HEK293 (cell line): ENCODE measurements at regions not wholly inside any gene's neighbourhood (a gene's known extent, or its start where the extent isn't known, plus 50 kb on each side); places are given as distances from the start of the nearest gene placed in this dataset.

Experiments used
- BCL11A ChIP-seq: fragments of 450-650 bp; formaldehyde crosslinking; IDR thresholded peaks from 2 replicates; pipeline ENCODE4 v1.5.1; 2016; ENCODE audit warnings: low read depth, missing biosample characterization, missing genetic modification characterization
- CTCF ChIP-seq: fragments of 450-650 bp; formaldehyde crosslinking; IDR thresholded peaks from 2 replicates; pipeline ENCODE4 v1.5.1; 2016; ENCODE audit warnings: missing biosample characterization, missing genetic modification characterization
- REPIN1 ChIP-seq: fragments of 450-650 bp; formaldehyde crosslinking; IDR thresholded peaks from 2 replicates; pipeline ENCODE4 v1.5.1; 2017; ENCODE audit warnings: missing biosample characterization, missing genetic modification characterization, low read depth
- SCRT1 ChIP-seq: fragments of 450-650 bp; formaldehyde crosslinking; IDR thresholded peaks from 2 replicates; pipeline ENCODE4 v1.5.1; 2016; ENCODE audit warnings: missing biosample characterization, missing genetic modification characterization, borderline replicate concordance
- ZBTB1 ChIP-seq: fragments of 450-650 bp; formaldehyde crosslinking; IDR thresholded peaks from 2 replicates; pipeline ENCODE4 v1.5.1; 2016; ENCODE audit warnings: missing biosample characterization, missing genetic modification characterization
- ZNF146 ChIP-seq: fragments of 450-650 bp; formaldehyde crosslinking; IDR thresholded peaks from 2 replicates; pipeline ENCODE4 v1.5.1; 2016; ENCODE audit warnings: missing biosample characterization, missing genetic modification characterization
- ZNF660 ChIP-seq: fragments of 450-650 bp; IDR thresholded peaks from 2 replicates; pipeline ENCODE4 v1.5.1; 2018; ENCODE audit warnings: missing biosample characterization, mild to moderate bottlenecking, missing genetic modification characterization
- ZNF785 ChIP-seq: fragments of 450-650 bp; formaldehyde crosslinking; IDR thresholded peaks from 2 replicates; pipeline ENCODE4 v1.5.1; 2016; ENCODE audit warnings: missing biosample characterization, missing genetic modification characterization
- ZNF791 ChIP-seq: fragments of 450-650 bp; formaldehyde crosslinking; IDR thresholded peaks from 2 replicates; pipeline ENCODE4 v1.5.1; 2016; ENCODE audit warnings: missing biosample characterization, missing genetic modification characterization

DNA sequence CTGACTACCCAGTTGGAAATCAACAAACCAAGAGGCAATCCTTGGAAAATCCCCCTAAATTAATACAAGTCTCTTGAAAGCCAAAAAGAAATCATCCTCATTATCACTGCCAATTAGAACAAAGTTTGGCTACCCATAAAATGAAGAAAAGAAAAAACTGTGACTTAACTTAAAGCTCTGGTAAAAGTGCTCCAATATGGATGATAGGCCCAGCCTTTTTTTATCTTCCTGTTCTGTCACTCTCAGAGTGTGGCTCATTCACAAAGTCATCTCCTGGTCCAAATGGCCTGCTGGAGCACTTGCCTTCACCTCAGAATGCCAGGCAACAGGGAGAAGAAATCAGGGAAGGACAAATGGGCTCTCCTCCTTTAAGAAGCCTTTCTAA lies 155.1 kb upstream of the GHITM start:
- TF ChIP-seq ZNF660 (tag by site-specific recombination) (no peak), CTCF (tag by site-specific recombination) (no peak), ZNF785 (tag by site-specific recombination) (no peak), SCRT1 (no peak), BCL11A (no peak), ZNF146 (tag by site-specific recombination) (no peak), ZBTB1 (tag by site-specific recombination) (no peak), ZNF791 (no peak), REPIN1 (no peak)
